ENCODE measurements at regions not wholly inside any gene's neighbourhood (a gene's known extent, or its start where the extent isn't known, plus 50 kb on each side); places are given as distances from the start of the nearest gene placed in this dataset.
A peak's percentile ranks its signal among the peaks of the same experiment; 100 is the strongest.

- no peak for DNase-seq
Measured at GRCh38 chr7:3235322-3235721, 65.7 kb upstream of the SDK1 start.

- DNase-seq: no peak
Measured at GRCh38 chr7:3236268-3236667, 64.8 kb upstream of the SDK1 start.

- DNase-seq: no peak
Measured at GRCh38 chr7:3238525-3239210, 62.4 kb upstream of the SDK1 start.

- DNase-seq: no peak
Measured at GRCh38 chr7:3239291-3239691, 61.8 kb upstream of the SDK1 start.

GRCh38 chr7:3240826-3241430 lies 60.1 kb upstream of the SDK1 start:
- DNase-seq: peak; percentile 45

GRCh38 chr7:3241686-3242258 lies 59.3 kb upstream of the SDK1 start:
- DNase-seq: no peak

- no peak for DNase-seq
Measured at GRCh38 chr7:3242398-3242972, 58.6 kb upstream of the SDK1 start.

- peak; percentile 61 for DNase-seq
Measured at GRCh38 chr7:3243256-3243655, 57.8 kb upstream of the SDK1 start.

GRCh38 chr7:3243680-3244079 lies 57.4 kb upstream of the SDK1 start:
- DNase-seq: no peak

- DNase-seq: peak; percentile 90
Measured at GRCh38 chr7:3244241-3244814, 56.7 kb upstream of the SDK1 start.

- DNase-seq: no peak
Measured at GRCh38 chr7:3245077-3245476, 56.0 kb upstream of the SDK1 start.

GRCh38 chr7:3245721-3246120 lies 55.3 kb upstream of the SDK1 start:
- no peak for DNase-seq

GRCh38 chr7:3246127-3246526 lies 54.9 kb upstream of the SDK1 start:
- no peak for DNase-seq

GRCh38 chr7:3246651-3247050 lies 54.4 kb upstream of the SDK1 start:
- DNase-seq: no peak

GRCh38 chr7:3250725-3251124 lies 50.3 kb upstream of the SDK1 start:
- DNase-seq: no peak
